ENCODE measurements at regions not wholly inside any gene's neighbourhood (a gene's known extent, or its start where the extent isn't known, plus 50 kb on each side); places are given as distances from the start of the nearest gene placed in this dataset.

GRCh38 chr12:96098631-96099030 is 63.2 kb upstream of the LTA4H start:
- TF ChIP-seq CTCF (IDR thresholded peaks at IDR 0.05) (no peak), POLR2AphosphoS5 (IDR thresholded peaks at IDR 0.05) (no peak), POLR2A (IDR thresholded peaks at IDR 0.05) (no peak), EP300 (IDR thresholded peaks at IDR 0.05; ENCODE audit: low read depth) (no peak)
- H3K27ac ChIP-seq: no peak overlapping the region
- no peaks in the 10 kb centered on the region for H3K36me3 ChIP-seq
- intact Hi-C loops (cut with DNase I; ENCODE audit: low total_unique reads) (no loop called here), in situ Hi-C loops (cut with MboI; ENCODE audit: low pct_ligation_motif_present in 1 of 4, low pct_unique_long_range_greater_than_20kb in 1 of 4, low sequenced_read_pairs in 3 of 4) (no loop called here)
- WGBS, 2 donors (ENCODE audit: low coverage in 1 of 2): 70 to 89% methylated on average over 2 of the region's 2 CpGs
- no peak overlapping the region for H3K4me3 ChIP-seq
- H3K9me3 ChIP-seq: no peaks in the 10 kb centered on the region
- no peaks in the 10 kb centered on the region for H3K4me1 ChIP-seq
- DNase-seq: no peak
- H3K27me3 ChIP-seq: no peaks in the 10 kb centered on the region

- Histone ChIP-seq H3K27me3 (no peaks in the 10 kb centered on the region), H3K4me1 (no peaks in the 10 kb centered on the region), H3K36me3 (no peaks in the 10 kb centered on the region), H3K27ac (no peak overlapping the region), H3K4me3 (no peak overlapping the region), H3K9me3 (no peaks in the 10 kb centered on the region)
- 89% methylated on average over 3 of the region's 3 CpGs; no CpG with 5 or more reads in 1 of the 2 donors for WGBS, 2 donors (ENCODE audit: low coverage in 1 of 2)
- no peak for DNase-seq
- TF ChIP-seq EP300 (IDR thresholded peaks at IDR 0.05; ENCODE audit: low read depth) (no peak), CTCF (IDR thresholded peaks at IDR 0.05) (no peak), POLR2AphosphoS5 (IDR thresholded peaks at IDR 0.05) (no peak), POLR2A (IDR thresholded peaks at IDR 0.05) (no peak)
- in situ Hi-C loops (cut with MboI; ENCODE audit: low pct_ligation_motif_present in 1 of 4, low pct_unique_long_range_greater_than_20kb in 1 of 4, low sequenced_read_pairs in 3 of 4) (no loop called here), intact Hi-C loops (cut with DNase I; ENCODE audit: low total_unique reads) (no loop called here)
Observed at GRCh38 chr12:96099421-96099820, 64.0 kb upstream of the LTA4H start.

- intact Hi-C loops (cut with DNase I; ENCODE audit: low total_unique reads): no loop called here
- TF ChIP-seq POLR2A (IDR thresholded peaks at IDR 0.05): no peak
- TF ChIP-seq POLR2AphosphoS5 (IDR thresholded peaks at IDR 0.05): no peak
- no peak for TF ChIP-seq CTCF (IDR thresholded peaks at IDR 0.05)
- TF ChIP-seq EP300 (IDR thresholded peaks at IDR 0.05; ENCODE audit: low read depth): no peak
- Histone ChIP-seq H3K4me1 (no peaks in the 10 kb centered on the region), H3K27me3 (no peaks in the 10 kb centered on the region), H3K27ac (no peak overlapping the region), H3K9me3 (no peaks in the 10 kb centered on the region), H3K36me3 (no peaks in the 10 kb centered on the region), H3K4me3 (no peak overlapping the region)
- 86 to 95% methylated on average over 4 to 7 of the region's 7 CpGs for WGBS, 2 donors (ENCODE audit: low coverage in 1 of 2)
- in situ Hi-C loops (cut with MboI; ENCODE audit: low pct_ligation_motif_present in 1 of 4, low pct_unique_long_range_greater_than_20kb in 1 of 4, low sequenced_read_pairs in 3 of 4): no loop called here
- no peak for DNase-seq
Observed at GRCh38 chr12:96099986-96100385, 64.6 kb upstream of the LTA4H start.

GRCh38 chr12:96101806-96102205 is 66.4 kb upstream of the LTA4H start:
- 96 to 100% methylated on average over 1 to 2 of the region's 2 CpGs for WGBS, 2 donors (ENCODE audit: low coverage in 1 of 2)
- no peak overlapping the region for H3K27ac ChIP-seq
- intact Hi-C loops (cut with DNase I; ENCODE audit: low total_unique reads) (no loop called here), in situ Hi-C loops (cut with MboI; ENCODE audit: low pct_ligation_motif_present in 1 of 4, low pct_unique_long_range_greater_than_20kb in 1 of 4, low sequenced_read_pairs in 3 of 4) (no loop called here)
- no peak for DNase-seq
- TF ChIP-seq CTCF (IDR thresholded peaks at IDR 0.05) (no peak), POLR2AphosphoS5 (IDR thresholded peaks at IDR 0.05) (no peak), EP300 (IDR thresholded peaks at IDR 0.05; ENCODE audit: low read depth) (no peak), POLR2A (IDR thresholded peaks at IDR 0.05) (no peak)
- no peaks in the 10 kb centered on the region for H3K4me1 ChIP-seq
- H3K36me3 ChIP-seq: no peaks in the 10 kb centered on the region
- H3K9me3 ChIP-seq: no peaks in the 10 kb centered on the region
- H3K4me3 ChIP-seq: no peak overlapping the region
- H3K27me3 ChIP-seq: no peaks in the 10 kb centered on the region
